ENCODE measurements at regions not wholly inside any gene's neighbourhood (a gene's known extent, or its start where the extent isn't known, plus 50 kb on each side); places are given as distances from the start of the nearest gene placed in this dataset.

DNA sequence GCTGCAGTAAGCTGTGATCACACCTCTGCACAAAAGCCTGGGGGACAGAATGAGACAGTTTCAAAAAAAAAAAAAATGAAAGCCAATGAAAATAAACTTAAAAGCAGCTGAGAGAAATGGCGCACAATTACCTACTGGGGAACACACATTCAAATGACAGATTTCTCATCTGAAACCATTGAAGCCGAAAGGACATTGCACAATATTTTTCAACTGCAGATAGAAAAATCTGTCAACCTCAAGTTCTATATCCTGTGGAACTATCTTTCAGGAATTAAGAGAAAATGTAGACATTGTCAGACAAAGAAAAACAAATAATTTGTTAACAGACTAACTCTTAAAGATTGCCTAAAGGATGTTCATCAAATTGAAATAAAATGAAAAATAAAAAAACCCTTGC is 442.8 kb downstream of the MATN1 start:
- DNase-seq: no peak

DNA sequence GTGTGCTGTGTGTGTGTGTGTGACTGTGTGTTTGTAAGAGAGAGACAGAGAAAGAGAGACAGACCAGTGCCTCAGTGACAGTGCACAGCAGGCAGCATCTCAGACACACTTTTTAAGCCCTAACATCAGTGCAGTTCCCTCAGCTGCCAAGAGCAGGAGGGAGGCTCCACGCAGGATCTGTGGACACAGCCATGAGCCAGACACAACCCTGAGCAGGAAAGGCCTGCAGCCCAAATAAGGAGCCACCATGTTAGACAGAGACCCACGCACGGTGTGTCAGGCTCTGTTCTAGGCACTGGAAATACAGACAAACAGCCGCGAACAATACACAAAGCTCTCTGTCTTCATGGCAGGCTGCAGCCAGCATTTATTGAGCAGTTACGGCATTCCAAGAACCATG is 445.5 kb downstream of the MATN1 start:
- no peak for DNase-seq

DNA sequence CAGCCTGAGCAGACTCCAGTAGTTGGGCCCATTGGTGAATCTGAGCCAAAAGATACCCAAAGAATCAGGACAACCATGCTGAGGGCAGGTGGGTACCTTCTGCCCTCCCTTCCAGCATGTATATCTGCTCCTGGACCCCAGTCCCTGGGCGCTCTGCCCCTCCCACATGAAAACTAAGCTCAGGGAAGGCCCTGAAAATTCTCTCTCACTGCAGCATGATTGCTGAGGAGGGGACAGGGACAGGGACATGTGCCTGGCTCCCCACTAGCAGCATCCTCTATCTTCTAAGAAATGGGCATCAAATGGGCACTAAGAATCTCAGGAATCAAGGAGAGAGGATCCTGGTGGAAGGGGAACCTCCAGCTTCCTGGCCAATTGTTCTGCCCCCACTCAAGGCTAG is 446.0 kb downstream of the MATN1 start:
- DNase-seq: no peak

DNA sequence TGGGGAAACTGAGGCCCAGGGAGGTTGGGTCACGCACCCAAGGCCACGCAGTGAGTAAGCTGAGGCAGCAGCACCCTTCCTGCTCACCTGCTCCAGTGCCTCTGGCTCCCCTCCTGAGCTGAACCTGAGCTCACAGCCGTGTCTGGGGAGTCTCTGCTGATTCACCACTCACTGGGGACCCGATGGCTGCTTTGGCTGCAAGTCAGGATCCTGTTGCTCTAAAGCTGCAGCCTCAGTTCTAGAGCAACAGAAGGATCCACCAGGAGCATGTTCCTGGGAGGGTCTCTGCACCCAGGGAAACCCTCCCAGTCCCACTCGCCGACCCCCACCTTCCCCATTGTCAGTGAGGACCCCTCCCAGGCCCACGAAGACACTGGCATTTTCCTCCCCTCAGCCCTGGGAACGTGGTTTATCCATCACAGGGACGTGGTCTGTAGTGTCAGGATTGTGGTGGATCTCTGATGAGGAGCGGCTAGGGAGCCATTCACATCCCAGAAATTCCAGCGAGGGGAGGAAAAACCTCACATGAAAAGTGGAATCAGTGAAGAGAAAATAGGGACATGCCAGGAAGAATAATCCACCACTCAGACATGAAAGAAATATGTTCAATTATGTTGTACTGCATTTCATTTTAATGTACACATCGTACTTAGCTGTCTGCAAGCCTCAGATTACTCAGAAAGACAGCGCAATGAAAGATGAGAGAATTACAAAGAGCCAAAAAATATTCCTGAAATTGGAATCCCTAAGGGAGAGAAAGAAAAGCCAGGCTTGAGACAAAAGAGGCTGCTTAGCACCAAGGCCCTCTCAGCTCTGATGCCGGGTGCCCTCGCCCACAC is 447.2 kb downstream of the MATN1 start:
- no peak for DNase-seq

DNA sequence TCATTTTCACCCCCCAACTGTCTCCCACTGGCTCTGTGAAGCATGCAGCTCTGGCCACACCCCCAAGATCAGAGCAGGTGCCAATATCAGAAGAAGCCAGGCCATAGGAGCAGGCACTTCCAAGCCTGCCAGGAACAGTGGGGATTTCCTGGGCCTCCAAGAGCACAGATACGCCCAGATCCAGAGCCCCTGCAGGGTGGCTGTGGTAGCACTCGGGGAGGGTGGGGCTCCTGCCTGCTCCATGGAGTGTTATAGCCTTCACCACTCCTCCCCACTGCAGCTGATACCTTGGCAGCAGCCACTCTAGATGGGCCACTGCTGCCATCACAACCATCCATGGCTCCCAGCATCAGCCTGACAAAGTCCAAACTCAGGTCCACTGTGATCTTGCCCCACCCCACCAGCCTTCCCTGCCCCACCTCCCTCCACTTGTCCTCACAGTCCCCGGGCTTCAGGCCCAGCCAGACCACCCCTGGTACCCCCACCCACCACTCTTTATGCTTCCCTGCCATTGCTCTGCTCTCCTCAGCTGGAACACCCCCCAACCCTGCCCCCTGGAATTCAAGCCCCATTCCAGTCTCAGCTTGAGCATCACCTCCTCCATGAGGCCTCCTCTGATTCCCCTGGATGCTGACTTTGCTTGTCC is 448.3 kb downstream of the MATN1 start:
- no peak for DNase-seq

DNA sequence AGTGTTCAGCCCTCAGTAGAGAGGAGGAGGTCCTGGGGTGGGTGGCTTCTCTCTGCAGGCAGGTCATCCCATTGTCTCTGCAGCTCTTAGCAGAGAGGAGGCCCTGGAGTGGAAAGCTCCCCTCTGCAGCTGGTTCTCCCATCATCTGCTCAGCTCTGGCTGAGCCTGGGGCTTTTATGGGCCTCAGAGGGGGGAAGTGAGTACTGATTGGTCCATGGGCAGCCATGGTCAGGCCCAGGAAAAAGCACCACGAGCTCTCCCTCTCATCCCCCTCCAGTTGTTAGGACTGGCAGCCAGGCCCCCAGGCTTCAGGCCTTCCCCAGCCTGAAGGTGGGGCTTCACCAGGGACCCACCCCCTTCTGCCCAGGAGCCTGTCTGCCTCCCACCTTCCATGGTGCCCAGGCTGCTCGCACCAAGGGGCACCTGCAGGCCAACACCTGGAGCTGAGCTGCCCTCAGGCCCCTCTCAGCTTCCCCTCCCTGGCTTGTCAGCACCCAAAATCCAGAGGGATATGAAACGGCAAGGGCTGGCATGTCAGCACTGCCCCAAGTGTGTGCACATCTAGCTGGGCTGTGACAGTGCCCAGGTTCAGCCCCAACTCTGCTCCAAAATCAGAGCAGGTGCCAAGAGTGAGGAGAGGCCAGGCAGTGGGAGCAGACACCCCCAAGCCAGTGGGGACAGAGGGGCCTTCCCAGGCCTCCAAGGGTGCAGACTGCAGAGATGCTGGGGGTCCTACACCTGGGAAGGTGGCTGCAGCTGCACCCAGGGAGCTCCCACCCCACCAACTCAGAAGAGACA is 449.0 kb downstream of the MATN1 start:
- DNase-seq: no peak

DNA sequence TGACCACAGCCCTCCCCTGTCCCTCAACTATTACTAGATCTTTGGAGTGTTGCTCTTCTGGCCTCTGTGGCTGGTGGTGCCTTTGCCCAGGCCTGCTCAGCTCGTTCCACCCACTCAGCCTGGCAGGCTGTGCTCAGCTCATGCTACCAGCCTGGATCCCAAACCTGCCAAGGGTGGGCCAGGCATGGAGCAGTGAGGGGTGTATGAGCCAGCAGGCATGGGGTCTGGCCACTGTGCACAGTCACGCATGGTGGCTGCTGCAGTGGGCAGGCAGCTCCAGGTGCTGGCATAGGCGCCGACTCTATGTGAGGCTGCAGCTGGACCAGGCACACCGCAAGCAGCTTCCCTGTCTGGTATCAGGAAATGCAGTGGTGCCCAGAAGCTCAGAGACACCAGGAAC is 449.9 kb downstream of the MATN1 start:
- no peak for DNase-seq

DNA sequence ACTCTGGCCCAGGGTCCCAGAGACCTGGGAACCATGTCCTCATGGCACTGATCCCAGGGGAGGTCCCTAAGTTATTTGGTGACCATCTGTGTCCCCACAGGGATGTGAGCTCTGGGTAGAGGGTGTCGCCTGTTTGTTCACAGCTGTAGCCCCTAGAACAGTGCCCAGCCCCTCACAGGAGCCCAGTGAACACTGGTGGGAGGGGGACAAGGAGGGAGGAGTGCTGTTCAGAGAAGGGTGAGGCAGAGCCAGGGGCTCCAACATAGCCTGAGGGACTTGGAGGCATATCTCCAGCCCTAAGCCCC is 450.4 kb downstream of the MATN1 start:
- DNase-seq: no peak

DNA sequence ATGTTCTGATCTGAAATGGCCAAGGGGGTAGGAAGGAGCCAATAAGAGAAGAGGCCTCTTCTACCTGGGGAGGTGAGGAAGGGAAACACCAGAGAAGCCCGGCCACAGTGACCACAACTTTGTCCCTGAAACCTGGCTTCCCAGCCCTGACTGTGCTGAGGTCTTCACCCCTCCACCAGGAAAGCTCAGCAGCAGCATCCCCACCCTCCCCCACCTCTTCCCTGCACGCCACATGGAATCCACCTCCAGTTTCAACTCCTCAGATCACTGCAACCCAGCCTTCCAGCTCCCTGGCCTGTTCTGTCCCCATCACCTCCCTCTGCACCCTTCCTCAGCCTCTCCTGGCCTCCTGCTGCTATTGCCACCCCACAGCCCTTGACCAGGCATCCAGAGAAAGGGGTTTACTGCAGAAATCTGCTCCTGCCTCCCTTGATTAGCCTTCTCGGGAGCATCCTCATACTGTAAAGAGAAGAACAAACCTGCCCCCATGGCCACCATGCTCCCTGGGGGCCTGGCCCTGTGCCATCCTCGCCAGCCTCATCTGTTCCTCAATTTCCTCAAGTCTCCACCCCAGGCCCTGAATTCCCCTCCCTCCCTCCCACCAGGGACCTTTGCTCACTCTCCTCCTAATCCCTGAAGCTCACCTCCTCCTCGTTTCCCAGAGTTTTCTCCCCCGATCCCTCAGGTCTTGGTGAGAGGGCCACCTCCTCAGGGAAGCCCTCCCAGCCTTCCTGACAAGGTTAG is 450.9 kb downstream of the MATN1 start:
- DNase-seq: no peak

DNA sequence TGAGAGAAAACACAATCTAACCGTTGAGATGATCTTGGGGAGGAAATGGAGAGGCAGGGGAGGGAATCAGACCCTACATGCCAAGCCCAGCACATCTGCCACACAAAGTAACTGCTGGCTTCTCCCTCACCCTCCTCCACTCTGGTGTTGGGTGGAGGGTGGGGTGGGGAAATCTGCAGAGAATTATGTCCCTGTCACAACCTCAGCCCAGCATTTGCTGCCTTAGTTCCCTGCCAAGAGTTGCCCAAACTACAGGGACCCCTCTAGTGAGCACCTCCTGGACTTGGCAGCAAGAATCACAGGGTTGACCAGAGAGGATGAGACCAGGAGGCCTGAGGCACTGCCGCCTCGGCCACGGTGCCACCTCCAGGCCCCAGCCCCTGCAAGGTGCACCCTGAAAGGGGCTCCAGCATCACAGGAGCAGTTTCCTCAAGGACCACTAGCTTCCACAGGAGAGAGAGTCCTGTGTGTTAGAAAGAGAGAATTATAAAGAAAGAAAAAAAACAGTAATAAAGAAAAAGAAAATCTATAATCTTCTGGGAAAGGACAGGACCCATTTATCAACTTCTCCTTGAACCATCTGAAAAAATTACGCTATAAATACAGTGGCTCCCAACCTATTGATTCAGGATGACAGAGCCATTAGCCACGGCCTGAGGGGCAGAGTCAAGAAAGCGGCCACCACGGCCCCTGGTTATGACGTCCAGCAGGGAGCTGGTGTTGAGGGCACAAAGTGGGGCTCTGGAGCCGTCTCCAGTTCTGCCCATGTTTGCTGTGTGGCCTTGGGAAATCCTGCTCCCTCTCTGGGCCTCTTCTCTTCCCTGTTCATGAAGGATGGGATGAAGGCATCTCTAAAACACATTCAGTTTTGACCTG is 451.7 kb downstream of the MATN1 start:
- DNase-seq: no peak

DNA sequence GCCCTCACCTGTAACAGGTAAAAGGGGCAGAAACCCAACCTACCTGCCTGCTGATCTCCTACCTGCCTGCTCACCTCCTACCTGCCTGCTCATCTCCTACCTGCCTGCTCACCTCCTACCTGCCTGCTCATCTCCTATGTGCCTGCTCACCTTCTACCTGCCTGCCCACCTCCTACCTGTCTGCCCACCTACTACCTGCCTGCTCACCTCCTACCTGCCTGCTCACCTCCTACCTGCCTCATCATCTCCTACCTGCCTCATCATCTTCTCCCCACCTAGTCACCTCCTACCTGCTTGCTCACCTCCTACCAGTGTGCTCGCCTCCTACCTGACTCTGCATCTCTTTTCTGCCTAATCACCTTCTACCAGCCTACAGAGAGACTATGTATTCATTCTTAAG is 452.9 kb downstream of the MATN1 start:
- DNase-seq: no peak

DNA sequence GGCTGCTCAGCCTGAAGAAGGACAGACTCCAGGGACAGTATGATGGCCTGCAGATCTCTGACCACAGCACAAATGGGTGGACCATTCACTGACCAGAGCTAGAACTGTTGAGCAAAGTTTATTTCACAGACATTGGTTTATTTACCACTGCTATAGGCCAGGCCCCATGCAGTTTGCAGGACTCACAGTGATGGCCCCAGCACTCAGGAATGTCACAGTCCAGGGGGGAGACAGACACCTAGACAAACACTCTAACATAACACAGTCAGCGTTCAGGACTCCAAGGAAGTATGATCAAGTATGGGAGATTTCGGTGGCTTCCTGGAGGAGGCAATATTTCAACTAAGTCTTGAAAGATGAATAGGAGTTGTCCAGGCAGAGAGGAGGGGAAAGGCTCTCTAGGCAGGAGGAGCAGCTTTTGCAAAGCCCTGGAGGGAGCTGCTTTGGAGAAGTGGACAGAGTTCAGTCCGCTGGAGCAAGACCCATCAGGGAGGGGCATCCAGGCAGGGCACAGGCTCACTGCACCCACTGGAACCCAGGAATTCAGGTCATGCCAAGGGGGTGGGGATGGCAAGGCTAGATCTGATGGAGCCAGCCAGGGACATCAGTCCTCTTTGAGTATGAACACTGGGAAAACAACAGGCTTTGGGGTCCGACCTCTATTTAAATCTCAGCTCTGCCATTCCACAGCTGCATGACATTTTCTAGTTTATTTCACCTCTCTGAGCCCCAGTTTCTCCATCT is 454.3 kb downstream of the MATN1 start:
- DNase-seq: no peak

DNA sequence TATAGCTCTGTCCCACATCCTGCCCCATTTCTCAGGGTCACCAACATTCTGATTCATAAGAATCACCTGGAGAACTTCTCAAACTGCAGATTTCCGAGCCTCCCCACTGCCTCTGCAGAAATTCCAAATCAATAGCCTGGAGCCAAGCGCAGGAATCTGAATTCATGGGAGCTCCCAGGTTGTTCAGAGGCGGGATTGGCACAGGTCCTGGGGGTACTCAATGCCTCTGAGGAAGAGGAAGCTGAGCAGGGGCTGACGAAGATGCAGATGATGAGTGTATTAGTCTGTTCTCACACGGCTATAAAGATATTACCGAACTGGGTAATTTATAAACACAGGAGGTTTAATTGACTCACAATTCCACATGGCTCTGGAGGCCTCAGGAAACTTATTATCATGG is 455.5 kb downstream of the MATN1 start:
- DNase-seq: no peak

DNA sequence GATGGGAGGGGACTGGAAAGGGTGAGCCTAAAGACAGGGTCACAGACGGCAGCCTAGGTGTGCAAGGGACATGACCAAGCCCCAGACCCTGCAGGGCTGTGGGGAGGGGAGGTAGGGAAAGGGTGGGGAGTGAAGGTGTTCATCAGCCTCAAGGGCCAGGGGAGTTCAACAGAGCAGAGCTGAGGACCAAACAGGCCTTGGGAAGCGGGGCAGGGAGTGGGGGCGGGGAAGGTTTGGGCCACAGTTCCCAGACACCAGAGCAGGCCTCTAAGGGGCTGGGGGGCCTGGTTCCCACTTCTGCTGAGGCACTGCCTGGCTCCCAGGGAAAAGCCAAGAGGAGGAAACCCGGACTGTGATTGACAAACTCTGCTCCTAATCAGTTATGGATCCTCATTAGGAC is 456.3 kb downstream of the MATN1 start:
- no peak for DNase-seq

DNA sequence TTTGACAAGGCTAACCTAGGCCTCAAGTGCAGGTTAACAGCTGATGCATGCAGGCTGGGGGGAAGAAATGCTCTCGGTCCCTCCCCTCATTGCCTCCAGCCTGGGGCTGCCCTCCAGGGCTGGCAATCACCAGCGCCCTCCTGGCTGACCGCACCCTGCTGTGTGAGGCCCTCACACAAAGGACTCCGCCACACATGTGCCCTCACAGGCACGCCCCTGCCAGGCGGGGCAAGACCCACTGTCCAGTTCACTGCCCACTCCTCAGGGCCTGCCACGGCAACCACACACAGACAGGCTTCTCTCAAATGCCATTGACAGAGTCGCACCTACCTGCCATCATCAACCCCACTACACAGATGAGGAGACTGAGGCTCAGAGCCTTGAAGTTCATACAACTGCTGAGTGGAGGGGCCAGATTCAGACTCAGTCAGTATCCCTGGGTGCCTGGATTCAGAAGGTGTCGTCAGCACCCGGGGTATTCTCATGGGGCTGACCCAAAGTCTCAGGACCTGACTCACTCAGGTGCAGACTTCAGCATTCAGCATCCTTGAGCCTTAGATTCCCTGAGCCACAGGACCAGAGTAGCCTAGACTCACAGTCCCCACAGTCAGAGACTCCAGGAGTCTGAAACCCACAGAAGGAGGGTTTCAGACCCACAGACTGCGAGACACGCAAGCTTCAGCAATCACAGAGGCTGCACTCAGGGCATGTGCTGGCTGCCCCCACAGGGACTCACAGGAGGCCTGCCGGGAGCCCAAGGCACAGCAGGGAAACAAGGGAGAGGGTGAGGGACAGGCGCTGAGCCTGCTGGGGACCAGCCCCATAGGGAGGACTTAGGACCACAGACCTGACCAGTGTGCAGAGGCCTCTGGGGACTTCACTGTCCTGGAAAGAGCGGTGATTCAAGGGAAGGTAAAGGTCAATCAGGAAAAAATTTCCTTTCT is 458.0 kb downstream of the MATN1 start:
- DNase-seq: no peak

DNA sequence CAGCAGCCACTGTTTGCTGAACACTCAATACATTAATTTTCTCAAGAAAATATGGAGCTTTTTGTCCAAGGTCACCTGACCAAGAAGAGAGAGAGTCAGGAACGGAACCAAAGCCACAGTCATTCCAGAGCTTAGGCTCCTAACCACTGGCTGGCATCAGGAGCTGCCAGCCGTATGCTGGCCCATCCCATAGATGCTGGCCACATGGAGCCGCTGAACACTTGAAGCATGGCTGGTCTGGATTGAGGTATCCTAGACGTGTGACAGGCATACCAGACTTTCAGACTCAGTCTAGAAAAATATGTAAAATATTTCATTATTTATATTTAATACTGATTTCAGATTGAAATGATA is 458.7 kb downstream of the MATN1 start:
- DNase-seq: no peak

DNA sequence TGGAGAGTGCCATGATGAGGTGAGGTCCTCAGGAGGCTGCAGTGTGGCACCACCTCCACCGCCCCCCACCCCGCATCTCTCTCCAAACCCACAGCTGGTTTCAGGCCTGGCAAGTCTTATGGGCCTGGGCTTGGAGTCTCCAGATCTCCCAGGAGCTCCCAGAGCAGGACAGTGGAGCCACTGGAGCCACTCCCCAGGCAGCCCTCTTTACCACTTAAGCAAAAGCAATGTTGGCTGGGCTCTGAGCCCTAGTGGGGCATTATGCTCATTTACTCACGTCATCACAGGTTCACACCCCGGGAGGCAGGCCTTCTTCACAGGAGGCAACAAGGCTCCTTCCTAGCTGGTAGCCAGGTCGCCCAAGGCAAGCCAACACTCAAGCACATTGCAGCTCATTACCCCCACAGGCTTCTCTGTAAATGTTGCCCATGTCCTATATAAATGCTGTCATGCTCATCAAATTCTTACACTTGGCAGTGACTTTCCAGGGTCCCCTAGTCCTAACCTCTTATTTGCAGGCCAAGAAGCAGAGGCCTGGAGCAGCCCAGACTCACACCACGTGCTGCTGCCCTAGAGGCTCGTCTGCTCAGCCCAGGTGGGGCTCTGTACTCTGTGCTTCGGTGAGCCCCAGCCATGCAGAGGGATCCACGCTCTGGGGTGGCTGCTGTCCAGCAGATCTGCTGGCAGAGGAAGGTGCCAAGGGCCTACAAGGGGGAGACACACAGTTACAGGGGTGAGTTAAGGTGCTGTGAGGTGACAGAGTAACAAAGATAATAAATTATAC is 459.3 kb downstream of the MATN1 start:
- DNase-seq: no peak

DNA sequence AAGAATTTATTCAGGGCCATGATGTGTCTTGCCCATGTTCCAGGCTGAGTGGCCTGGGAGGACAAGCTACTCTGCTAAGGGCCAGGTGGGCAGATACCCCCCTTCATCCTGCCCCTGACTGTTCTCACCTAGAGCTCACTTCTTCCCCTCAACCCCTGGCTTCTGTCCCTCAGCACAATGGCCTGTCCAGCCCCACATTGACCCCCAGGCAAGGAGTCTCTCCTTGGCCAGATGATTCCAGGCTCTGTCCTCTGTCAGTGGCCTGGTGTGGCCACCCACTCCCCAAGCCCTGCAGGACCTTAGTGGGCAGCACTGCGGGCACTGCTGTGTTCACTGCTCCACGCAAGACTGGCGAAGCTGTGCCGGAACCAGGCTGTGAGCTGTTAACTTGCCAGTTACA is 460.0 kb downstream of the MATN1 start:
- no peak for DNase-seq

DNA sequence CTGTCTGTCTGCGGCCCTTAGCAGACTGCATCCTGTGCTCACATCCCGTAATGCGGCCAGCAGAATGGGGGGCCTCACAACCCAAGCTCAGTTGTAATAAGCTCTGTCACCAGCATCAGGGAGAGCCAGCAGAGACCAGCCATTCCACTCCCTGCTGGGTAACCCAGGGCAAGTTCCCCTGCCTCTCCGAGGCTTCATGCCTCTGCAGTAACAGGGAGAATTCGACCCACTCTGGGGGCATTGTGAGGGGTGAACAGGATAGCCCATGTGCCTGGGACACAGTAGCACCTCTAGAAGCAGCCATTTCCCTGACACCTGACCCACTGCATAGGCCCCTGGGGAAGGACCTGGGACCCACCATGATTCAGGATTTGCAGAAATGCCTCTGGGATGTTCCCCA is 461.2 kb downstream of the MATN1 start:
- DNase-seq: no peak

DNA sequence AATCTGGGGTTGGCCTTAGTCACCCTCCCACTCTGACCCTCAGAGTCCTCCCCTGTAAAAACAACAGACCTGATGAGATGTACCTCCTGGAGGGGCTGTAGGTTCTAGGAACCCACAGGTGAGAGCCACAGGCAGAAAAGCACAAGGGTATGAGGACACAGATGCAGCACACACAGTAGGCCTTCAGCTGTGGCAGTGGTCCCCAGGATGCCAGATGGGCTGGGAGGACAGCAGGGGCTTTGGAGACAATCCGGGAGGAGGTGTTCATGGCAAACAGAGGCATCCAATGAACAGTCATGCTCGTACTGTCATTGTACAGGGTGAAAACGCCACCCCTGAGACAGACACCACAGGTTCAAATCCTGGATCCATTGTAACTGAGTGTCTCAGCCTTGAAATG is 463.1 kb downstream of the MATN1 start:
- DNase-seq: no peak

Measured in NCI-H1105 treated with DMSO at 0.1 percent for 48 hours (cell line).